ENCODE measurements at regions not wholly inside any gene's neighbourhood (a gene's known extent, or its start where the extent isn't known, plus 50 kb on each side); places are given as distances from the start of the nearest gene placed in this dataset.

GRCh38 chr5:96316487-96316886 lies 116.6 kb downstream of the PCSK1 start:
- Histone ChIP-seq H4K20me1 (ENCODE audit: control insufficient read depth, insufficient read depth) (no peaks in the 10 kb centered on the region), H3K36me3 (ENCODE audit: control insufficient read depth in 2 of 2, insufficient read depth in 2 of 2, low read length in 1 of 2) (no peaks in the 10 kb centered on the region), H3K4me2 (ENCODE audit: control insufficient read depth, insufficient read depth) (no peak overlapping the region), H3K27ac (ENCODE audit: control insufficient read depth, insufficient read depth) (no peak overlapping the region), H3K27me3 (replicated peaks in 1 of 2; ENCODE audit: control insufficient read depth in 2 of 2, insufficient read depth in 2 of 2, low read length in 1 of 2) (no peaks in the 10 kb centered on the region), H3K4me1 (ENCODE audit: control insufficient read depth, insufficient read depth, low read length) (peaks cover 12% of the 10 kb centered on the region), H3K4me3 (no peak overlapping the region), H2AFZ (ENCODE audit: control insufficient read depth, low read depth, low read length) (no peak overlapping the region), H3K9ac (ENCODE audit: control insufficient read depth, insufficient read depth, low read length) (no peak overlapping the region), H3K79me2 (ENCODE audit: control insufficient read depth, insufficient read depth, low read length) (no peaks in the 10 kb centered on the region), H3K9me3 (replicated peaks; ENCODE audit: control insufficient read depth, insufficient read depth, low read length) (no peaks in the 10 kb centered on the region; the same call in 2 of the 3 replicates)
- POLR2A ChIA-PET: no interaction called here
- WGBS (ENCODE audit: insufficient coverage, insufficient replicate concordance, low lambda C conversion rate, missing lambda C conversion rate): 88% methylated on average over 2 of the region's 2 CpGs
- ATAC-seq (no peak), FAIRE-seq (no peak), DNase-seq (ENCODE audit: low read depth, low spot score) (no peak)
- no TSS peak for BruUV-seq (replicated peaks)
- CTCF ChIA-PET: interaction anchor here (1.5 kb wide), 1 partner anchor 19 kb away, joined by 3 read pairs; no protein-coding TSS in a partner anchor
- RAD21 ChIA-PET (ENCODE audit: unreplicated experiment): interaction anchor here (0.8 kb wide), 1 partner anchor 446 kb away, joined by 3 read pairs; no protein-coding TSS in a partner anchor
- SMC1A ChIA-PET (ENCODE audit: uncharacterized antibody, unreplicated experiment): no interaction called here
- in situ Hi-C loops (cut with MboI): no loop called here
- intact Hi-C loops (cut with micrococcal nuclease; ENCODE audit: unreplicated experiment): no loop called here
- TF ChIP-seq ZBTB4 (CRISPR knock-in tag; IDR thresholded peaks at IDR 0.05) (no peak), POLR2A (IDR thresholded peaks at IDR 0.05; ENCODE audit: low read depth, low read length) (no peak), EZH2 (IDR thresholded peaks at IDR 0.05; ENCODE audit: borderline replicate concordance, control insufficient read depth, low read depth, low read length) (no peak), YBX1 (IDR thresholded peaks at IDR 0.05) (no peak), ZZZ3 (IDR thresholded peaks at IDR 0.05; ENCODE audit: control insufficient read depth, insufficient read length, low read depth) (no peak), RFX5 (IDR thresholded peaks at IDR 0.05; ENCODE audit: low read depth, low read length) (no peak), NFYB (IDR thresholded peaks at IDR 0.05; ENCODE audit: insufficient read depth, low read depth, low read length) (no peak), BACH1 (IDR thresholded peaks at IDR 0.05; ENCODE audit: borderline replicate concordance) (no peak)
